SKM-1 (cell line): ENCODE measurements at regions not wholly inside any gene's neighbourhood (a gene's known extent, or its start where the extent isn't known, plus 50 kb on each side); places are given as distances from the start of the nearest gene placed in this dataset.
"Not testable (repeated sequence)": the region's sequence is repeated elsewhere in the genome, so short reads cannot be mapped to it uniquely, and the experiment has no call there.

Experiments
- DNase-seq: peaks from one replicate; lab custom pipeline; 2025; ENCODE audit not compliant: unreplicated experiment; lab: John Stamatoyannopoulos, UW

- no peak for DNase-seq
Observed at GRCh38 chr12:131635491-131636122, 75.3 kb upstream of the SFSWAP start.

- DNase-seq: no peak
Observed at GRCh38 chr12:131636266-131636665, 74.6 kb upstream of the SFSWAP start.

- no peak for DNase-seq
Observed at GRCh38 chr12:131636940-131637750, 73.7 kb upstream of the SFSWAP start.

GRCh38 chr12:131637986-131638385 is 72.9 kb upstream of the SFSWAP start:
- DNase-seq: no peak

GRCh38 chr12:131639270-131639940 is 71.5 kb upstream of the SFSWAP start:
- no peak for DNase-seq

GRCh38 chr12:131640525-131640924 is 70.4 kb upstream of the SFSWAP start:
- no peak for DNase-seq

- DNase-seq: no peak
Observed at GRCh38 chr12:131641315-131641714, 69.6 kb upstream of the SFSWAP start.

GRCh38 chr12:131642101-131642540 is 68.8 kb upstream of the SFSWAP start:
- no peak for DNase-seq

GRCh38 chr12:131642771-131643170 is 68.1 kb upstream of the SFSWAP start:
- no peak for DNase-seq

GRCh38 chr12:131643631-131644452 is 67.0 kb upstream of the SFSWAP start:
- no peak for DNase-seq

GRCh38 chr12:131644481-131644880 is 66.4 kb upstream of the SFSWAP start:
- no peak for DNase-seq

- not testable (repeated sequence) for DNase-seq
Observed at GRCh38 chr12:131644917-131645316, 66.0 kb upstream of the SFSWAP start.

GRCh38 chr12:131645557-131645956 is 65.3 kb upstream of the SFSWAP start:
- DNase-seq: not testable (repeated sequence)

GRCh38 chr12:131646444-131646843 is 64.4 kb upstream of the SFSWAP start:
- DNase-seq: not testable (repeated sequence)

- DNase-seq: no peak
Observed at GRCh38 chr12:131647667-131648066, 63.2 kb upstream of the SFSWAP start.

GRCh38 chr12:131655469-131656174 is 55.3 kb upstream of the SFSWAP start:
- not testable (repeated sequence) for DNase-seq

- not testable (repeated sequence) for DNase-seq
Observed at GRCh38 chr12:131656796-131657195, 54.1 kb upstream of the SFSWAP start.

- not testable (repeated sequence) for DNase-seq
Observed at GRCh38 chr12:131658605-131659004, 52.3 kb upstream of the SFSWAP start.

- DNase-seq: not testable (repeated sequence)
Observed at GRCh38 chr12:131659484-131659883, 51.4 kb upstream of the SFSWAP start.

- DNase-seq: not testable (repeated sequence)
Observed at GRCh38 chr12:131659976-131660375, 50.9 kb upstream of the SFSWAP start.
